GM23338 (cell line): ENCODE measurements at regions not wholly inside any gene's neighbourhood (a gene's known extent, or its start where the extent isn't known, plus 50 kb on each side); places are given as distances from the start of the nearest gene placed in this dataset.

Source experiments
- ATAC-seq: fragments of 200-7000 bp; cut with Tn5 transposase; 3 replicates; pipeline ENCODE4 v1.9.1; 2020
- DNase-seq: peaks from one replicate; pipeline ENCODE4 v3.0.0-alpha.2; 2015; ENCODE audit warnings: low spot score
- H2AFZ ChIP-seq: fragments of 200-600 bp; sonication (generic); 2 replicates; pipeline ENCODE4 v1.8.0; 2016; ENCODE audit warnings: antibody characterized with exemption, mild to moderate bottlenecking, moderate library complexity
- H3F3A ChIP-seq: fragments of 200-600 bp; sonication (generic); replicated peaks from 2 replicates; pipeline ENCODE4 v1.8.0; 2017; ENCODE audit warnings: antibody characterized with exemption, mixed run types, low read depth
- H3K27ac ChIP-seq: fragments of 200-600 bp; sonication (generic); 2 replicates; pipeline ENCODE4 v1.6.1; 2016; ENCODE audit warnings: low read depth
- H3K27me3 ChIP-seq: fragments of 200-600 bp; sonication (generic); 2 replicates; pipeline ENCODE4 v1.8.0; 2016; ENCODE audit warnings: mild to moderate bottlenecking, mixed run types, moderate library complexity; ENCODE audit not compliant: insufficient read depth
- H3K36me3 ChIP-seq: fragments of 200-600 bp; sonication (generic); 2 replicates; pipeline ENCODE4 v1.8.0; 2016; ENCODE audit warnings: mild to moderate bottlenecking; ENCODE audit not compliant: insufficient read depth
- H3K4me1 ChIP-seq: fragments of 200-600 bp; sonication (generic); 2 replicates; pipeline ENCODE4 v1.8.0; 2016; ENCODE audit warnings: mild to moderate bottlenecking, moderate library complexity; ENCODE audit not compliant: insufficient read depth
- H3K4me2 ChIP-seq: fragments of 200-600 bp; sonication (generic); 2 replicates; pipeline ENCODE4 v1.7.1; 2017; ENCODE audit warnings: mixed run types
- H3K4me3 ChIP-seq: fragments of 200-600 bp; sonication (generic); 2 replicates; pipeline ENCODE4 v1.6.1; 2016; ENCODE audit warnings: mixed run types
- H3K79me2 ChIP-seq: fragments of 200-600 bp; sonication (generic); replicated peaks from 2 replicates; pipeline ENCODE4 v1.8.0; 2017; ENCODE audit warnings: mild to moderate bottlenecking; ENCODE audit not compliant: insufficient read depth
- H3K9me2 ChIP-seq: fragments of 200-600 bp; sonication (generic); 2 replicates; pipeline ENCODE4 v1.8.0; 2017; ENCODE audit not compliant: insufficient read depth
- H4K20me1 ChIP-seq: fragments of 200-600 bp; sonication (generic); replicated peaks from 2 replicates; pipeline ENCODE4 v1.8.0; 2017; ENCODE audit warnings: mild to moderate bottlenecking; ENCODE audit not compliant: insufficient read depth
- H3K27ac Mint-ChIP-seq: 2 replicates; pipeline ENCODE4 v1.8.0; 2020; ENCODE audit warnings: inconsistent platforms, mild to moderate bottlenecking, moderate library complexity, mixed read lengths
- H3K27me3 Mint-ChIP-seq: 3 replicates; pipeline ENCODE4 v1.8.0; 2022; ENCODE audit warnings: low read depth, mild to moderate bottlenecking, moderate library complexity, mixed read lengths, inconsistent platforms; ENCODE audit not compliant: insufficient read depth, poor library complexity
- H3K36me3 Mint-ChIP-seq: 3 replicates; pipeline ENCODE4 v1.8.0; 2021; ENCODE audit warnings: low read depth, mild to moderate bottlenecking, inconsistent platforms, moderate library complexity, mixed read lengths
- H3K4me1 Mint-ChIP-seq: 3 replicates; pipeline ENCODE4 v1.8.0; 2020; ENCODE audit warnings: mild to moderate bottlenecking, inconsistent platforms, mixed read lengths
- H3K4me3 Mint-ChIP-seq: 3 replicates; pipeline ENCODE4 v1.8.0; 2021; ENCODE audit warnings: moderate library complexity, mild to moderate bottlenecking, inconsistent platforms, mixed read lengths
- H3K9me3 Mint-ChIP-seq: 3 replicates; pipeline ENCODE4 v1.8.0; 2020; ENCODE audit warnings: moderate library complexity, mild to moderate bottlenecking, inconsistent platforms, mixed read lengths
- CREB1 ChIP-seq: fragments of 250-450 bp; sonication (Bioruptor Pico); IDR thresholded peaks from 2 replicates; pipeline ENCODE4 v1.5.0; 2020; ENCODE audit warnings: low read depth, mild to moderate bottlenecking, moderate library complexity
- EZH2 ChIP-seq: fragments of 200-600 bp; sonication (generic); IDR thresholded peaks from one replicate; pipeline ENCODE4 v1.8.0; 2017; ENCODE audit warnings: antibody characterized with exemption, mild to moderate bottlenecking, low read depth; ENCODE audit not compliant: unreplicated experiment
- EZH2phosphoT487 ChIP-seq: fragments of 200-600 bp; sonication (generic); IDR thresholded peaks from one replicate; pipeline ENCODE4 v1.8.1; 2018; ENCODE audit warnings: antibody characterized with exemption; ENCODE audit not compliant: unreplicated experiment
- JUNB ChIP-seq: IDR thresholded peaks from one replicate; pipeline ENCODE4 v1.6.1; 2016; ENCODE audit warnings: antibody characterized with exemption; ENCODE audit not compliant: unreplicated experiment
- NANOG ChIP-seq: IDR thresholded peaks from 2 replicates; pipeline ENCODE4 v1.6.1; 2016; ENCODE audit warnings: antibody characterized with exemption, borderline replicate concordance
- POLR2AphosphoS5 ChIP-seq: IDR thresholded peaks from 2 replicates; pipeline ENCODE4 v1.6.1; 2016; ENCODE audit warnings: antibody characterized with exemption, low read depth
- STAT1 ChIP-seq: IDR thresholded peaks from one replicate; pipeline ENCODE4 v1.6.1; 2016; ENCODE audit warnings: antibody characterized with exemption; ENCODE audit not compliant: unreplicated experiment
- ZNF114 ChIP-seq: fragments of 250-450 bp; sonication (Bioruptor Pico); IDR thresholded peaks from 2 replicates; pipeline ENCODE4 v1.5.0; 2020; ENCODE audit warnings: mild to moderate bottlenecking, moderate library complexity
- ZNF331 ChIP-seq: fragments of 250-450 bp; sonication (Bioruptor Pico); IDR thresholded peaks from 2 replicates; pipeline ENCODE4 v1.5.0; 2020; ENCODE audit warnings: low read depth, mild to moderate bottlenecking, moderate library complexity
- TF ChIP-seq, protein P1 (sequence below): IDR thresholded peaks from 2 replicates; pipeline ENCODE4 v1.6.1; 2016; ENCODE audit warnings: antibody characterized with exemption
- TF ChIP-seq, protein P2 (sequence below): IDR thresholded peaks from one replicate; pipeline ENCODE4 v1.6.1; 2018; ENCODE audit warnings: antibody characterized with exemption; ENCODE audit not compliant: unreplicated experiment
- TF ChIP-seq, protein P3 (sequence below), 2 experiments: fragments of 200-600 bp in 1 of 2; sonication (generic) in 1 of 2; conservative IDR thresholded peaks; 2 replicates each; pipeline versions ENCODE4 v1.5.1 to v1.6.1; 2016 to 2017; ENCODE audit warnings: antibody characterized with exemption in 2 of 2, low read depth in 2 of 2, mild to moderate bottlenecking in 2 of 2, moderate library complexity in 1 of 2

DNA sequence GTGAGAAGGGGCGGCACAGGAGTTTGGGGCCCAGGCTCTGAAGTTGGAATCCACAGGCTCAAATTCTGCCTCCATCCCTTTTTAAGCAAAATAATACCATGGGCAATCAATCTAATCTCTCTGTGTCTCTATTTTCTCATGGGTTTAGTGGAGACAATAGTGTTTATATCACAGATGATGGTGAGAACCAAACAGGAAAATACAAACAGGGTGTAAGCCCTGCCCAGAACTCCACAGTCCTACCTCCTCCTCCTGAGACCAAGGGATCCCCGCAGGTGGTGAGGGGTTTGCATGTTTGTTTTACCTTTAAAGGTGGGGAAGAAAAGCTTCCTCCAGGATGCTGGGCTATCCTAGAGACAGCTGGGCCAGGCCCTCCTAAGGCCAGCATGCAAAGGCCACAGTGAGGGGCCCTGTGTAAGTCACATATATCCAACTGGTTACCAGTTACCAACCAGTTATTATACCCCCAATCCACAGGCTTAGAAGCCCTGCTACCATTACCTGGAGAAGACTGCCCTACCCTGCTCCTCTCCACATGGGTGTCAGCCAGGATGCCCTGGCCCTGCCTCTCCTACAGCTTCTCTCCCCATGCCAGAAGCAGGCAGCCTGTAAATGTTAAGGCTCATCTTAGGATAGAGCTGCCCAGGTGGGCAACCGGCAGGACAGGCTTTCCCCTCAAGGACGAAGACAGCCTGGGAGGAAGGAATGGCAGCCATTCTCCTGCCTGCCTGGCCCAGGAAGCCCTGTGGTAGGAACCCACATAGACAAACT lies 658.4 kb downstream of the UQCRFS1 start (continued):
- TF ChIP-seq, protein P1, sequence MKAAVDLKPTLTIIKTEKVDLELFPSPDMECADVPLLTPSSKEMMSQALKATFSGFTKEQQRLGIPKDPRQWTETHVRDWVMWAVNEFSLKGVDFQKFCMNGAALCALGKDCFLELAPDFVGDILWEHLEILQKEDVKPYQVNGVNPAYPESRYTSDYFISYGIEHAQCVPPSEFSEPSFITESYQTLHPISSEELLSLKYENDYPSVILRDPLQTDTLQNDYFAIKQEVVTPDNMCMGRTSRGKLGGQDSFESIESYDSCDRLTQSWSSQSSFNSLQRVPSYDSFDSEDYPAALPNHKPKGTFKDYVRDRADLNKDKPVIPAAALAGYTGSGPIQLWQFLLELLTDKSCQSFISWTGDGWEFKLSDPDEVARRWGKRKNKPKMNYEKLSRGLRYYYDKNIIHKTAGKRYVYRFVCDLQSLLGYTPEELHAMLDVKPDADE, result no peak
- TF ChIP-seq STAT1 (no peak), EZH2phosphoT487 (no peak)

DNA sequence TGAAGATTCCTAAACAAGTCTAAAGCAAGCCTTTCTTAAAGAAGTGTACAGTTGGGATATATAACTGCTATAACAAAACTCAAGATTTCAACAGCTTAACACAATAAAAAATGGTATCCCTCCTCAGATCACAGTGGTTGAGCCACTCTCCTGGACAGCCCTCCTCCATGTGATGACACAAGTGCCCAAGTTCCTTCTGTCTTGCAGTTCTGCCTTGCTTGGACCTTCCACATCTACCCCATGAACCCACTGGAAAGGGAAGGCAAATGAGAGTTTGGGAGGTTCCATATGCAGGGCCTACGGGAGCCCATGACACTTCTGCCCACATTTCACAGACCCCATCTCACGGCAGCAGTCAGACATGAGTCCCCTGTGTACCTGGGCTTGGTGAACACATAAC lies 659.2 kb downstream of the UQCRFS1 start:
- no peaks in the 10 kb centered on the region for H3K4me1 ChIP-seq
- ATAC-seq, result no peak
- no peaks in the 10 kb centered on the region for H3K79me2 ChIP-seq
- Mint-ChIP-seq H3K27ac (no peak overlapping the region), H3K9me3 (no peaks in the 10 kb centered on the region), H3K4me1 (no peaks in the 10 kb centered on the region), H3K27me3 (no peaks in the 10 kb centered on the region), H3K36me3 (no peaks in the 10 kb centered on the region), H3K4me3 (no peak overlapping the region)
- no peaks in the 10 kb centered on the region for H3K27me3 ChIP-seq
- H3K27ac ChIP-seq, result no peak overlapping the region
- no peaks in the 10 kb centered on the region for H3K36me3 ChIP-seq
- no peaks in the 10 kb centered on the region; the same call in 1 of the 2 replicates for H3K9me2 ChIP-seq
- H3K4me2 ChIP-seq, result no peak overlapping the region
- DNase-seq, result no peak
- no peak overlapping the region for H3K4me3 ChIP-seq
- H2AFZ ChIP-seq, result no peak overlapping the region
- no peaks in the 10 kb centered on the region for H4K20me1 ChIP-seq
- H3F3A ChIP-seq, result no peaks in the 10 kb centered on the region
- no peak for TF ChIP-seq NANOG
- TF ChIP-seq EZH2, result no peak
- no peak for TF ChIP-seq ZNF114
- TF ChIP-seq CREB1 (CRISPR knock-in tag), result no peak
- TF ChIP-seq, protein P2, sequence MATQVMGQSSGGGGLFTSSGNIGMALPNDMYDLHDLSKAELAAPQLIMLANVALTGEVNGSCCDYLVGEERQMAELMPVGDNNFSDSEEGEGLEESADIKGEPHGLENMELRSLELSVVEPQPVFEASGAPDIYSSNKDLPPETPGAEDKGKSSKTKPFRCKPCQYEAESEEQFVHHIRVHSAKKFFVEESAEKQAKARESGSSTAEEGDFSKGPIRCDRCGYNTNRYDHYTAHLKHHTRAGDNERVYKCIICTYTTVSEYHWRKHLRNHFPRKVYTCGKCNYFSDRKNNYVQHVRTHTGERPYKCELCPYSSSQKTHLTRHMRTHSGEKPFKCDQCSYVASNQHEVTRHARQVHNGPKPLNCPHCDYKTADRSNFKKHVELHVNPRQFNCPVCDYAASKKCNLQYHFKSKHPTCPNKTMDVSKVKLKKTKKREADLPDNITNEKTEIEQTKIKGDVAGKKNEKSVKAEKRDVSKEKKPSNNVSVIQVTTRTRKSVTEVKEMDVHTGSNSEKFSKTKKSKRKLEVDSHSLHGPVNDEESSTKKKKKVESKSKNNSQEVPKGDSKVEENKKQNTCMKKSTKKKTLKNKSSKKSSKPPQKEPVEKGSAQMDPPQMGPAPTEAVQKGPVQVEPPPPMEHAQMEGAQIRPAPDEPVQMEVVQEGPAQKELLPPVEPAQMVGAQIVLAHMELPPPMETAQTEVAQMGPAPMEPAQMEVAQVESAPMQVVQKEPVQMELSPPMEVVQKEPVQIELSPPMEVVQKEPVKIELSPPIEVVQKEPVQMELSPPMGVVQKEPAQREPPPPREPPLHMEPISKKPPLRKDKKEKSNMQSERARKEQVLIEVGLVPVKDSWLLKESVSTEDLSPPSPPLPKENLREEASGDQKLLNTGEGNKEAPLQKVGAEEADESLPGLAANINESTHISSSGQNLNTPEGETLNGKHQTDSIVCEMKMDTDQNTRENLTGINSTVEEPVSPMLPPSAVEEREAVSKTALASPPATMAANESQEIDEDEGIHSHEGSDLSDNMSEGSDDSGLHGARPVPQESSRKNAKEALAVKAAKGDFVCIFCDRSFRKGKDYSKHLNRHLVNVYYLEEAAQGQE, result no peak
- TF ChIP-seq, protein P3, sequence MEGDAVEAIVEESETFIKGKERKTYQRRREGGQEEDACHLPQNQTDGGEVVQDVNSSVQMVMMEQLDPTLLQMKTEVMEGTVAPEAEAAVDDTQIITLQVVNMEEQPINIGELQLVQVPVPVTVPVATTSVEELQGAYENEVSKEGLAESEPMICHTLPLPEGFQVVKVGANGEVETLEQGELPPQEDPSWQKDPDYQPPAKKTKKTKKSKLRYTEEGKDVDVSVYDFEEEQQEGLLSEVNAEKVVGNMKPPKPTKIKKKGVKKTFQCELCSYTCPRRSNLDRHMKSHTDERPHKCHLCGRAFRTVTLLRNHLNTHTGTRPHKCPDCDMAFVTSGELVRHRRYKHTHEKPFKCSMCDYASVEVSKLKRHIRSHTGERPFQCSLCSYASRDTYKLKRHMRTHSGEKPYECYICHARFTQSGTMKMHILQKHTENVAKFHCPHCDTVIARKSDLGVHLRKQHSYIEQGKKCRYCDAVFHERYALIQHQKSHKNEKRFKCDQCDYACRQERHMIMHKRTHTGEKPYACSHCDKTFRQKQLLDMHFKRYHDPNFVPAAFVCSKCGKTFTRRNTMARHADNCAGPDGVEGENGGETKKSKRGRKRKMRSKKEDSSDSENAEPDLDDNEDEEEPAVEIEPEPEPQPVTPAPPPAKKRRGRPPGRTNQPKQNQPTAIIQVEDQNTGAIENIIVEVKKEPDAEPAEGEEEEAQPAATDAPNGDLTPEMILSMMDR (conservative IDR thresholded peaks at IDR 0.05; ENCODE audit: low read depth in 2 of 2), result no peak
- no peak for TF ChIP-seq EZH2phosphoT487
- TF ChIP-seq POLR2AphosphoS5, result no peak
- TF ChIP-seq STAT1, result no peak
- TF ChIP-seq JUNB, result no peak
- TF ChIP-seq ZNF331, result no peak
